ENCODE measurements at regions not wholly inside any gene's neighbourhood (a gene's known extent, or its start where the extent isn't known, plus 50 kb on each side); places are given as distances from the start of the nearest gene placed in this dataset.

DNA sequence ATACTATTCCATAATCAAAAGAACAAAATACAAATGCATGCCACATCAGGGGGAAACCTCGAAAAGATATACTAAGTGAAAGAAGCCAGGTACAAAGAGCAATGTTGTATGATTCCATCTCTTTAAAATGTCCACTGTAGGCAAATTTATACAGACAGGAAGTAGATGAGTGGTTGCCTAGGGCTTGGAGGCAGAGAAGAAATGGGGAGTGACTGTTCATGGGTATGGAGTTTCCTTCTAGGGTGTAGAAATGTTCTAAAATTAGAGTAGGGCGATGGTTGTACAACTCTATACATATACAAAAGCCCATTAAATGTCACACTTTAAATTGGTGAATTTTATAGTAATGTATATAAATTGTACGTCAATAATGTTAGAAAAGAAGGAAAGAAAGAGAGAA is 128.1 kb downstream of the MAF start:
- H3K27me3 ChIP-seq (ENCODE audit: control insufficient read depth, insufficient read depth, low read length), result no peaks in the 10 kb centered on the region
- H3K9ac ChIP-seq (ENCODE audit: low read depth, low read length), result no peak overlapping the region
- H3K4me1 ChIP-seq (ENCODE audit: control insufficient read depth, insufficient read depth, low read length), result no peaks in the 10 kb centered on the region
- H3K4me3 ChIP-seq (ENCODE audit: low read depth, low read length), result no peak overlapping the region
- H3K36me3 ChIP-seq (ENCODE audit: control insufficient read depth, insufficient read depth, low read length), result no peaks in the 10 kb centered on the region
- H3K9me3 ChIP-seq (ENCODE audit: control insufficient read depth, insufficient read depth, low read length), result no peaks in the 10 kb centered on the region

DNA sequence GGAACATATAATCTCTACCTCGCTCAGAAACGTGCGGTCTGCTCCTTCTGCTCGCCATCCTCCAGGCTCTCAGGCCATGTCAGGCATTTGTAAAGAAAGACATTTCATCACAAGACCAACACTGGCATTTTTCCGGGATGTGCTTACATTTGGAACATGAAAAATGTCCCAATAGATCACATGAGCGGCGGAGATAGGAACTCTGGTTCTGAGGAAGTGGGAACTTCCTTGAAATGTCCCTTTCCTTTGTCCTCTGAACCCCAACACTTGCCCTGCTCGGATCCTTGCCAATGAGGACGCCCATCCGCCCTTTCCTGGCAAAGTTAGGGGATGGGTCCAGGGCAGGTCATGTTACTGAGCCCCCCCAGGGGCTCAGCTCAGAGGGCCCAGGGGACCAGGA is 130.5 kb downstream of the MAF start:
- H3K4me3 ChIP-seq (ENCODE audit: low read depth, low read length), result no peak overlapping the region
- H3K9me3 ChIP-seq (ENCODE audit: control insufficient read depth, insufficient read depth, low read length), result no peaks in the 10 kb centered on the region
- no peaks in the 10 kb centered on the region for H3K36me3 ChIP-seq (ENCODE audit: control insufficient read depth, insufficient read depth, low read length)
- H3K4me1 ChIP-seq (ENCODE audit: control insufficient read depth, insufficient read depth, low read length), result no peaks in the 10 kb centered on the region
- H3K27me3 ChIP-seq (ENCODE audit: control insufficient read depth, insufficient read depth, low read length), result no peaks in the 10 kb centered on the region
- H3K9ac ChIP-seq (ENCODE audit: low read depth, low read length), result no peak overlapping the region

DNA sequence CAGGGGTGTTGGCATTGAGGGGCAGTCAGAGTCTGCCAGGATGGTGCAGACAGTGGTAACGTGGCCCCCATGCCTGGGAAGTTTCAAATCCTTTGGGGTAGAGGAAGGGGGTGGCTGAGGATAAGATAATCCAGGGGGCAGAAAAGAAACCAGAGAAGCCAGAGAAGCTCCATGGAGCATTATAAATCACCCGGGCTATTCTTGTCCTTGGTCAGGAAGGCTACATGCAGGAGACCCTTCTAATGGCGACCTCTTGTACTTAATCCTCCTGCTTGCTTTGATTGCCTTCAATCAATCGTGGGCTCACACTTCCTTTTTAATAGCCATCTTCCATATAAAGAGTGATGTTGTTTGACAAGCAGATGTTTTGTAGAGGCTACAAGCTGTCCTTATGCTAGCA is 131.9 kb downstream of the MAF start:
- Histone ChIP-seq H3K36me3 (ENCODE audit: control insufficient read depth, insufficient read depth, low read length) (no peaks in the 10 kb centered on the region), H3K9me3 (ENCODE audit: control insufficient read depth, insufficient read depth, low read length) (no peaks in the 10 kb centered on the region), H3K4me1 (ENCODE audit: control insufficient read depth, insufficient read depth, low read length) (no peaks in the 10 kb centered on the region), H3K9ac (ENCODE audit: low read depth, low read length) (no peak overlapping the region), H3K27me3 (ENCODE audit: control insufficient read depth, insufficient read depth, low read length) (no peaks in the 10 kb centered on the region), H3K4me3 (ENCODE audit: low read depth, low read length) (no peak overlapping the region)

DNA sequence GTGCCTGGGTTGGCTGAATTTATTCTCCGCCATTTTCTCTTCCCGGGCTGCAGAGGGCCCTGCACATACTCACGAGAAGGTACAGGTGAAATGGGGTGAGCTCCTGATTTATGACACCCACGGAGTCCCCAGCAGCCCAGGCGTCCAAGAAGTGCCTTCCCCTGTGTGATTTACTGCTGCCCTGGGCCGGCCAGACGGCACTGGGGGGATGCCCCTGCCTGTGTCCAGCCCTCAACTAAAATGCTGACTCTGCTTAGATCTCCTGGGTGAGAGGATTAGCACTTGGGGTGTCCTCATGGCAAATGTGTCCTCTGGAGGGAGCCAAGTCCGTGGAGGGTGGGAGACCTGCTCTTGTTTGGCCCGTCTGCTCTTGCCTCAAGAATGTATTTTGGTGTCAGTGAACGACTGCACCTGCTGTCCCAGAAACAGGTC is 132.4 kb downstream of the MAF start:
- Histone ChIP-seq H3K27me3 (ENCODE audit: control insufficient read depth, insufficient read depth, low read length) (no peaks in the 10 kb centered on the region), H3K9me3 (ENCODE audit: control insufficient read depth, insufficient read depth, low read length) (no peaks in the 10 kb centered on the region), H3K4me3 (ENCODE audit: low read depth, low read length) (no peak overlapping the region), H3K4me1 (ENCODE audit: control insufficient read depth, insufficient read depth, low read length) (no peaks in the 10 kb centered on the region), H3K9ac (ENCODE audit: low read depth, low read length) (no peak overlapping the region), H3K36me3 (ENCODE audit: control insufficient read depth, insufficient read depth, low read length) (no peaks in the 10 kb centered on the region)

DNA sequence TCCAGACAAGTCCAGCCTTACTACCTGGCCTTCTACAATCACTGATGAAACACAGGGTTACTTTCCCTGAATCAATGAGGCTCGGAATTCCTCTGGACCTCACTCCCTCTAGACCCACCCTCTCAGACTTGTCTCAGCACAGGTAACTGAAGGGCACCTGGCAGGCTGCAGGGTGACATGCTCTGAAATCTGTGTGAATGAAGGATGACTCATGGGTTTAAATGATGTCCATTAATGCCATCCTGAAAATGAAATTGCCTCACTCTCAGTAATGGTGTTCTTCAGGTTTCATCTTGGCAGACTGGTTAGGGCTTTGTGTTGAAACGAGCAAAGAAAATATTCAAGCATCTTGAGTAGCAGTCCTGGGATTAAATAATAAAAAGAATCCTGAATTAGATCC is 134.4 kb downstream of the MAF start:
- no peaks in the 10 kb centered on the region for H3K27me3 ChIP-seq (ENCODE audit: control insufficient read depth, insufficient read depth, low read length)
- H3K9ac ChIP-seq (ENCODE audit: low read depth, low read length), result no peak overlapping the region
- H3K36me3 ChIP-seq (ENCODE audit: control insufficient read depth, insufficient read depth, low read length), result no peaks in the 10 kb centered on the region
- no peaks in the 10 kb centered on the region for H3K9me3 ChIP-seq (ENCODE audit: control insufficient read depth, insufficient read depth, low read length)
- H3K4me1 ChIP-seq (ENCODE audit: control insufficient read depth, insufficient read depth, low read length), result no peaks in the 10 kb centered on the region
- H3K4me3 ChIP-seq (ENCODE audit: low read depth, low read length), result no peak overlapping the region

DNA sequence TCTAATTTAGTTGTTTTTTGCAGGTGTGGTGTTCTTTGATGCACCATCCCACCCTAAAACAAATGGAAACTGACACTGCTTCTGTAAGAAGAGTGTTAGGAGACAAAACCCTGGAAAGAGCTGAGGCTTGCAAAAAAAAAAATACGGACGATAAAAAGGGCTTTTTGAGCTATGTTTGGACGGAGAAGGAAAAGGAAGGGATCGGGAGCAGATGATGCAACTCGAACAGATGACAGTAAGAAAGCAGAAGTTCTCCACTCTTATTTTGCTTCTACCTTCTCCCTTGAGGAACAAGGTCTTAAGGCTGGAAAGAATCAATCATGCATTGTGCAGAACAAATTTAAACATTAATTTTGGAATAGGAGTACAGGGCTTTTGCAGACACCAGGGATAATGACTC is 136.7 kb downstream of the MAF start:
- Histone ChIP-seq H3K36me3 (ENCODE audit: control insufficient read depth, insufficient read depth, low read length) (no peaks in the 10 kb centered on the region), H3K9me3 (ENCODE audit: control insufficient read depth, insufficient read depth, low read length) (no peaks in the 10 kb centered on the region), H3K9ac (ENCODE audit: low read depth, low read length) (no peak overlapping the region), H3K4me1 (ENCODE audit: control insufficient read depth, insufficient read depth, low read length) (no peaks in the 10 kb centered on the region), H3K27me3 (ENCODE audit: control insufficient read depth, insufficient read depth, low read length) (no peaks in the 10 kb centered on the region), H3K4me3 (ENCODE audit: low read depth, low read length) (no peak overlapping the region)

DNA sequence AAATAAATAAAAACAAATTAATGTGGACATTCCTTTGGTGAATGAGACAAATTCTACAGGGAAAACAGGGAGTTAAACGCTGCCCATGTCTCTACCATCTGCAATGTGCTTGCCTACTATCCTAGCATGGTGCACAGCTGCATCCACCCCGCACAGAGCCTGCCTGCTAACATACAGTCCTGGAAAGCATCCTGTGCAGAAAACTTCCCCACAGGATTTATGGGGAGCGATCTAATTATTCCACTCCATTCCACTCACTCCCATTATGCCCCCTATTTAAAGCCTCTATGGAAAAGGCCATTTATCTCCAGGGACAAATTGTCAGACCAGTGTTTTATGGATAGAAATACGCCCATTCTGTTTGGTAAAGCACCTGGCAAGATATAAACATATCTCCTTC is 144.5 kb downstream of the MAF start:
- Histone ChIP-seq H3K9me3 (ENCODE audit: control insufficient read depth, insufficient read depth, low read length) (no peaks in the 10 kb centered on the region), H3K4me1 (ENCODE audit: control insufficient read depth, insufficient read depth, low read length) (no peaks in the 10 kb centered on the region), H3K36me3 (ENCODE audit: control insufficient read depth, insufficient read depth, low read length) (no peaks in the 10 kb centered on the region), H3K4me3 (ENCODE audit: low read depth, low read length) (no peak overlapping the region), H3K27me3 (ENCODE audit: control insufficient read depth, insufficient read depth, low read length) (no peaks in the 10 kb centered on the region), H3K9ac (ENCODE audit: low read depth, low read length) (no peak overlapping the region)

DNA sequence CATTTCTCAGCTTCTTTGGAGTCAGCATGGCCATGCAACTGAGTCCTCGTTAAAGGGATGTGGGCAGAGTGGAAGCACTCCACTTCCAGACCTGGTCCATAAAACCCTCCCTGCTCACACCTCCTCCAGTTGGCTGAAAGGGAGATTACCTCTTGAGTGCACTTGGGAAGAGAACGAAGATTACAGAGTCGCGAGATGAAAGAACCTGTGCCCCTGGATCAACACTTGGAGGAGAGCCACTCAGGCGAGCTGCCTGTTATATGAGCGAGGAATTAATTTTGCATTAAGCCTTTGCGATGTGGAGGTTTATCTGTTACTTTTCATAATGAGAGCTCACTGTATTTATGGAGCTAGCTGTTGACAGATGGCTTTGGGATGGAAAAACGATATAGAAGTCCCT is 147.9 kb downstream of the MAF start:
- no peak overlapping the region for H3K9ac ChIP-seq (ENCODE audit: low read depth, low read length)
- H3K9me3 ChIP-seq (ENCODE audit: control insufficient read depth, insufficient read depth, low read length), result no peaks in the 10 kb centered on the region
- no peaks in the 10 kb centered on the region for H3K4me1 ChIP-seq (ENCODE audit: control insufficient read depth, insufficient read depth, low read length)
- H3K27me3 ChIP-seq (ENCODE audit: control insufficient read depth, insufficient read depth, low read length), result no peaks in the 10 kb centered on the region
- H3K36me3 ChIP-seq (ENCODE audit: control insufficient read depth, insufficient read depth, low read length), result no peaks in the 10 kb centered on the region
- no peak overlapping the region for H3K4me3 ChIP-seq (ENCODE audit: low read depth, low read length)

DNA sequence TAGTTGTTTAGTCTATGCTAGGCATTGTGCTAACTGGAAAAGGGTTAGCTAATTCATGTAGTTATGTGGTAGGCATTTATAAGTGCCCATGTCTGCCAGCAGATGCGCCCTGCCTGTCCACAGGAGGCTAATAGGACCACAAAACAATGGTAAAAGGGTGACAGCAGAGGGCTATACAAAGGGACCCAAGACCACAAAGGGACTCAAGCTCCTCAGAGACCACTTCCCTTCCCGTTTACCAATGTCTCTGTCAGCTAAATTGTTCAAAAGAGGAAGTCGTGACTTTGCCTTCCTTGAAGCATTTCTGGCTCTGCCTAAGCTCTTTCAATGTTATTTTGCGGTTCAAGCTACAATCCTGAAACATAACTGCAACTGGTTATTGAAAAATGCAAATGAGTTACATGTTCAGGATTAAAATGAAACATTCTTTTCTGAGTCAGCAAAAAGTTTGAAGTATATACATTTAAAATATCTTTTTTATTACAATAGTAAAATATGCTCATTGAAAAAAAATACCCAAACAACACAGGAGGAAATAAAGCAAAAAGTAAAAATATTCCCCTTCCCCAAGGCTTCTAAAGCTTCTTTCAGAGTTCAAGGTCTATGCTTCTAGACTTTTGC is 149.2 kb downstream of the MAF start:
- H3K4me3 ChIP-seq (ENCODE audit: low read depth, low read length), result no peak overlapping the region
- no peaks in the 10 kb centered on the region for H3K27me3 ChIP-seq (ENCODE audit: control insufficient read depth, insufficient read depth, low read length)
- no peaks in the 10 kb centered on the region for H3K9me3 ChIP-seq (ENCODE audit: control insufficient read depth, insufficient read depth, low read length)
- H3K4me1 ChIP-seq (ENCODE audit: control insufficient read depth, insufficient read depth, low read length), result no peaks in the 10 kb centered on the region
- H3K36me3 ChIP-seq (ENCODE audit: control insufficient read depth, insufficient read depth, low read length), result no peaks in the 10 kb centered on the region
- no peak overlapping the region for H3K9ac ChIP-seq (ENCODE audit: low read depth, low read length)

DNA sequence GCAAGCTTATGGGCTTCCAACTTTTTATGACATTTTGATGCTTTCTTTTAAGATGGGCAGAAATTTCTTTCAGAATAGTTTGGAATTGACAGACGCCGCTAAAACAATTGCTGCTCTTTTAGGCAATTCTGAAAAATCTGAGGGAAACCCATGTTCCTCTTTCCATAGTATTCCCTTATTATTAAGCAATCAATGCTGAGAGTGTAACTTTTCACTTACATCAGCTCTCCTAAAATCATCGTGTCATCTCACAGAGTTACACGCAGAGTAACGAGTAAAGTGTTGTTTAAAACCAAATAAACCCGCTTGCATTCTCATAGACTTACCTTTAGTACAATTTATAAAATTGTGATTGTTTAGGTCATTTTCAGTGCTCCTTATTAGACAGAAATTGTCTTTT is 150.6 kb downstream of the MAF start:
- Histone ChIP-seq H3K4me3 (ENCODE audit: low read depth, low read length) (no peak overlapping the region), H3K4me1 (ENCODE audit: control insufficient read depth, insufficient read depth, low read length) (no peaks in the 10 kb centered on the region), H3K36me3 (ENCODE audit: control insufficient read depth, insufficient read depth, low read length) (no peaks in the 10 kb centered on the region), H3K9ac (ENCODE audit: low read depth, low read length) (no peak overlapping the region), H3K27me3 (ENCODE audit: control insufficient read depth, insufficient read depth, low read length) (no peaks in the 10 kb centered on the region), H3K9me3 (ENCODE audit: control insufficient read depth, insufficient read depth, low read length) (no peaks in the 10 kb centered on the region)

DNA sequence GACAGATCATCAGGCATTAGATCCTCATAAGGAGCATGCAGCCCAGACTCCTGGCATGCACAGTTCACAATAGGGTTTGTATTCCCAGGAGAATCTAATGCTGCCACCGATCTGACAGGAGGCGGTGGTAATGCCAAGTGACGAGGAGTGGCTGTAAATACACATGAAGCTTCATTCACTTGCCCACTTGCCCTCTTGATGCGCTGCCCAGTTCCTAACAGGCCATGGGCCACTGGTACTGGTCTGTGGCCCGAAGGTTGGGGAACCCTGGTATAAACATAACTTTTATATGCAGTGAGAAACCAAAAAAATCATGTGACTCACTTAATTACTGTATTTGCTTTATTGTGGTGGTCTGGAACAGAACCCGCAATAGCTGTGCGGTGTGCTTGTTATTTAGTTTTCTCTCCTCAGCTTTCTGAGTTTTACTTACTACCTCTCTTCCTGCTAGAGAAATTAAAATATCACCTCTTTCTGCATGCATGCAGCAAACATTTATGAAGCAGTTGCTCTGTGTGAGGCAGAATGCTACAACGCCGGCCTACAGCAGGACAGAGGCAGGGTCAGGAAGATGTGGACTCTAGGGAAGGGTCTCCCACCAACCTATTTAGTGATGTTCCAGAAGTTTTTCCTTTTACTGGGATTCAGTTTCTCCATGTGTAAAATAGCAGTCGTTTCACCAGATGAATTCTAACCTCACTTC is 151.3 kb downstream of the MAF start:
- H3K4me1 ChIP-seq (ENCODE audit: control insufficient read depth, insufficient read depth, low read length), result no peaks in the 10 kb centered on the region
- H3K27me3 ChIP-seq (ENCODE audit: control insufficient read depth, insufficient read depth, low read length), result no peaks in the 10 kb centered on the region
- H3K36me3 ChIP-seq (ENCODE audit: control insufficient read depth, insufficient read depth, low read length), result no peaks in the 10 kb centered on the region
- H3K4me3 ChIP-seq (ENCODE audit: low read depth, low read length), result no peak overlapping the region
- no peak overlapping the region for H3K9ac ChIP-seq (ENCODE audit: low read depth, low read length)
- H3K9me3 ChIP-seq (ENCODE audit: control insufficient read depth, insufficient read depth, low read length), result no peaks in the 10 kb centered on the region

DNA sequence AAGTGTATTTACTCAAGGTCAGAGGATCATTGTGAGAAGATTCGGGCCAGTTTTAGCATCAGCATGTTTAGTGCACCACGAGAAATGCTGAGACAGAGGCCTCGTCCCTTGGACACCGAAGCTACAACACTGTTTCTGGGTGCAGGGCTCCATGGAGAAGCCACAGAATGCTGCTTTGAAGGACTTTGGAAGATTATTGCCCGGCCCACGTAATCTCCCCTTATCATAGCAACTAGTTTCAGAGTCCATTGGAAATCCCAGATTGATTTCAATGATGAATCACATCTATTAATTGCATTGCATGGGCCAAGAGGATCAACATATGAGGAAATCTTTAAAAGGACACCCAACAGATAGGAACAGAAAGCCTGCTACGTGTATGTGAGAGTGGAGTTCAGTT is 156.0 kb downstream of the MAF start:
- no peak overlapping the region for H3K4me3 ChIP-seq (ENCODE audit: low read depth, low read length)
- no peaks in the 10 kb centered on the region for H3K36me3 ChIP-seq (ENCODE audit: control insufficient read depth, insufficient read depth, low read length)
- no peaks in the 10 kb centered on the region for H3K27me3 ChIP-seq (ENCODE audit: control insufficient read depth, insufficient read depth, low read length)
- no peak overlapping the region for H3K9ac ChIP-seq (ENCODE audit: low read depth, low read length)
- no peaks in the 10 kb centered on the region for H3K4me1 ChIP-seq (ENCODE audit: control insufficient read depth, insufficient read depth, low read length)
- no peaks in the 10 kb centered on the region for H3K9me3 ChIP-seq (ENCODE audit: control insufficient read depth, insufficient read depth, low read length)

Data from iPS-15b (cell line).